Transverse colon (tissue), 4 donors: ENCODE measurements at regions not wholly inside any gene's neighbourhood (a gene's known extent, or its start where the extent isn't known, plus 50 kb on each side); places are given as distances from the start of the nearest gene placed in this dataset.
"Not testable (repeated sequence)": the region's sequence is repeated elsewhere in the genome, so short reads cannot be mapped to it uniquely, and the experiment has no call there.

ENCODE experiments used
- CTCF ChIP-seq, 5 experiments: fragments of 200-600 bp in 3 of 5; fragments of 450-650 bp in 2 of 5; sonication (generic) in 3 of 5; IDR thresholded peaks; 1 replicate in 2 of 5; 2 replicates in 3 of 5; pipeline ENCODE4 v1.5.1; 2016 to 2017; ENCODE audit warnings: antibody characterized with exemption in 5 of 5, inconsistent platforms in 3 of 5, mild to moderate bottlenecking in 2 of 5, moderate library complexity in 1 of 5
- POLR2A ChIP-seq: fragments of 450-650 bp; IDR thresholded peaks from one replicate; pipeline ENCODE4 v1.6.1; 2016; ENCODE audit warnings: antibody characterized with exemption, mild to moderate bottlenecking, moderate library complexity
- POLR2AphosphoS5 ChIP-seq, 3 donors: sonication (generic); formaldehyde crosslinking; IDR thresholded peaks; one replicate each; pipeline ENCODE4 v1.6.1; 2016; ENCODE audit warnings: antibody characterized with exemption in 3 of 3

- not testable (repeated sequence) for TF ChIP-seq POLR2AphosphoS5 (IDR thresholded peaks at IDR 0.05); CTCF (IDR thresholded peaks at IDR 0.05); POLR2A
Observed at GRCh38 chr9:85843949-85844348, 97.0 kb upstream of the NAA35 start.
